ENCODE measurements at regions not wholly inside any gene's neighbourhood (a gene's known extent, or its start where the extent isn't known, plus 50 kb on each side); places are given as distances from the start of the nearest gene placed in this dataset.

DNA sequence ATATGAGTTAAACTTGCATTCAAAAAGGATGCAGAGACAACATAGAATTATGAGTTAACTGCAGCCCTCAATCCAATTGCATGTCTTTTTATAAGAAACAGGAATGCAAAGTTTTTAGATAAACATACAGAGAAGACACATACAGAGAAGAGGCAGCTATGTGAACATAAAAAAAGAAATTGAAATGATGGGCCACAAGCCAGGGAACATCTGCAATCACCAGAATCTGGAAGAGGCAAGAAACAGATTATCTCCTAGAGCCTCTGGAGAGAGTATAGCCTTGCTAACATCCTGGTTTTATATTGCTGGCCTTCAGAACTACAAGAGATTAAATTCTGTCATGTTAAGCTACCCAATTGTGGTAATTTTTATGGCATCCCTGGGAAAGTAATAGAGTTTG is 257.2 kb upstream of the EYS start:
- DNase-seq = no peak
- in situ Hi-C loops (cut with MboI; ENCODE audit: low pct_unique_long_range_greater_than_20kb, low sequenced_read_pairs) = no loop called here

DNA sequence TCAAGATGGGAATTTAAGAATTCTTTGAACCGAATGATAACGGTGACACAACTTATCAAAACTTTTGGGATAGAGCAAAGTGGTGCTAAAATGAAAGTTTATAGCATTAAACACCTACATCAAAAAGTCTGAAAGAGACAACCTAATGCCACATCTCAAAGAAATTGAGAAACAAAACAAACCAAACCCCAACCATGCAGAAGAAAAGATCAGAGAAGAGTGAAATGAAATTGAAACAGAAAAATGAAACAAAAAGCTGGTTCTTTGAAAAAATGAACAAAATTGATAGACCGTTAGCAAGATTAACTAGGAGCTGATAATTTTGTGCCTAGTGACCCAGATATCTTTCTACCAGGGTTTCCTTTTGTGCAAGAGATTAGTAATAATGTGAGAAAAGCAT is 248.0 kb upstream of the EYS start:
- in situ Hi-C loops (cut with MboI; ENCODE audit: low pct_unique_long_range_greater_than_20kb, low sequenced_read_pairs) = no loop called here
- DNase-seq = no peak

DNA sequence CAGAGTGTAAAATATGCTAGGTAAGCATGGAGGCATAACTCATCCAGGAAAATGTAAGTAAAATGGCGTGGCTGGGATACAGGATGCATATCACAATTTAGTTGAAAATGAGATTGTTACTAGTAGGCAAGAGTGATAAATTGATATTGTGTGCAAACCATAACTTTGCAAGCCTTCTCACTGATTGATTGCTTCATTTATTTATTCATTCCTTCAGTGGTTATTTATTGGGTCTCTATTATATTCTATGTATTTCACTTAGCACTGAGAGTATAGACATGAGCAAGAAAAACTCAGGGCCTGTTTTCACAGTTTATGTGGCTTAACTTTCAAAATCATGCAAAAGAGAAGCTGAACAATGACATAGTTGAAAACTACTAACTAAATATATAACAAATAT is 241.0 kb upstream of the EYS start:
- in situ Hi-C loops (cut with MboI; ENCODE audit: low pct_unique_long_range_greater_than_20kb, low sequenced_read_pairs) = no loop called here
- no peak for DNase-seq

DNA sequence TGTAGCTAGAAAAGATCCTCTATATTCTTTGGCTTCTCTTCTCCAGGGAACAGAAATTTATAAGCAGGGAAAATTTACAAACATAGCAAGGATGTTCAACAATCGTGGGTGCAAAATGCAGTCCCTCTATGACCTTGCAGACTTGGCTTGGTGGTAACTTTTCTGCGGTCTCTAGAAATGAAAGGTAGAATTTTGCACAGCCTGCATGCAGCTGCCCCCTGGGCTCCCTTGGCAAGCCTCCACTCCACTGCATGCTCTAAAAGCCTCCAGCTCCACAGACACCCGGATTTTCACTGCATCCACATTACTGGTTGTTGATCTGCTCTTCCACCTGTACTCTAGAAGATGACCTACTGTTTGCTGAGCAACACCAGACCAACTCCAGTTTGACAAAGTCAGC is 236.5 kb upstream of the EYS start:
- in situ Hi-C loops (cut with MboI; ENCODE audit: low pct_unique_long_range_greater_than_20kb, low sequenced_read_pairs) = no loop called here
- DNase-seq = no peak

DNA sequence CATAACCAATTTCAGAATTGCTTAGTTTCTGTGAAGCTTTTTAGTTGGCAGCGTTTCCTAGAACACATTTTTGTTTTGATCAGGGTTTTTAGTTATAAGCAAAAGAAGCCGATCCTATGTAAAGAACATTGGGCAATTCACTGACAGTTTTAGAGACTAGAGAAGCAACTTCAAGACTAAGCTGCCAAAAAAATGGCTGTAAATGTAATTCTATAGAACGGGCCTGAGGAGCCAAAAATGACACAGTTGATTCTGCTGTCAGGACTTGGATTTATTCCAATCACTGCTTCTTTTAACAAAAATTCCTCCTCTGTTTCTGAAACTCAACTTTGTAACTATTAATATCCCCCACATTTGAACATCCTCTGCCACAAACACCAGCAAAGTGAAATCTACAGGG is 236.0 kb upstream of the EYS start:
- in situ Hi-C loops (cut with MboI; ENCODE audit: low pct_unique_long_range_greater_than_20kb, low sequenced_read_pairs) = no loop called here
- DNase-seq = no peak

GRCh38 chr6:65938000-65938399 is 231.0 kb upstream of the EYS start:
- in situ Hi-C loops (cut with MboI; ENCODE audit: low pct_unique_long_range_greater_than_20kb, low sequenced_read_pairs) = no loop called here
- no peak for DNase-seq

GRCh38 chr6:65935412-65935811 is 228.4 kb upstream of the EYS start:
- DNase-seq = no peak
- in situ Hi-C loops (cut with MboI; ENCODE audit: low pct_unique_long_range_greater_than_20kb, low sequenced_read_pairs) = no loop called here

DNA sequence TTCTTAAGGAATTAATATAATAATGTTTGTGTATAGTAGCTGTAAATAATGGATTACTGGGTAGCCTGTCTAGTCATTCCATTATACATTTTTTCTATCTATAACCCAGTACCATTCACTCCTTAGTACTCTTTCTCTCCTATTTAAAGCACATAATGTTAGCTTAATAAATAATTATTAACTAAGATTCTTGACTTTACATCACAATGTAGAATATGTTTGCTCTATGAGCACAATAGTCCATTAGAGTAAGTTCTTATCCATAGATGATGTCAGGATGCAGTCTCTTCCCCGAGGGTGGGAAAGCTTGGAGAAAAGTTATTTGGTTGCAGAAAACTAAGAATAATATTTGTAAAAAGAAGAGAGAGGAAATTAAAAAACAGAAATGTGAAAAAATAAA is 226.4 kb upstream of the EYS start:
- DNase-seq = no peak
- in situ Hi-C loops (cut with MboI; ENCODE audit: low pct_unique_long_range_greater_than_20kb, low sequenced_read_pairs) = no loop called here

GRCh38 chr6:65927141-65927540 is 220.1 kb upstream of the EYS start:
- in situ Hi-C loops (cut with MboI; ENCODE audit: low pct_unique_long_range_greater_than_20kb, low sequenced_read_pairs) = no loop called here
- DNase-seq = no peak

DNA sequence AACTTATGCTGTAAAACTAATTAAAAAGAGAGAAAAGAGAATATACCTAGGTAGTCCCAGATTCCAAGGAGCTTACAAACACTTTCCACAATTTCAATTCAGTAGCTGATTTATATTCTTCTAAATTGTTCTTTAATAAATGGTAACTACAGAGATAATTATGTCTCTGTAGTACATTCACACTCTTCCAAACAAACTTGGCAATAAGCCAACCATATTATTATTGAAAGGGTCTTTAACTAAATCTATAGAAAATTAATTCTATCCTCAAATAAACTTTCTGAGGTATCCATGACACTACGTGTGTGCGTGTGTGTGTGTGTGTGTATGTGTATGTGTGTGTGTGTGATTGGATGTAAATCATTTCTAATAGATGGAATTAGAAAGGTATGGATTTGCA is 217.4 kb upstream of the EYS start:
- DNase-seq = no peak
- in situ Hi-C loops (cut with MboI; ENCODE audit: low pct_unique_long_range_greater_than_20kb, low sequenced_read_pairs) = no loop called here

DNA sequence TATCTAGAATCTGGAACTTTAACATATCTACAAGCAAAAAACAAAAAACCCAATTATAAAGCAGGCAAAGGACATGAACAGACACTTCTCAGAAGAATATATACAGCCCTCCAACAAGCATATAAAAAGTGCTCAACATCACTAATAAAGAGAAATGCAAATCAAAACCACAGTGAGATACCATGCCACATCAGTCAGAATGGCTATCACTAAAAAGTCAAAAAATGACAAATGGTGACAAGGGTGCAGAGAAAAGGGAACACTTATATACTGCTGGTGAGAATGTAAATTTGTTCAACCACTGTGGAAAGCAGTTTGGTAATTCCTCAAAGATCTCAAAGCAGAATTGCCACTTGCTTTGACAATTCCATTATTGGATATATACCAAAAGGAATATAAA is 215.0 kb upstream of the EYS start:
- in situ Hi-C loops (cut with MboI; ENCODE audit: low pct_unique_long_range_greater_than_20kb, low sequenced_read_pairs) = no loop called here
- no peak for DNase-seq

- no peak for DNase-seq
- in situ Hi-C loops (cut with MboI; ENCODE audit: low pct_unique_long_range_greater_than_20kb, low sequenced_read_pairs) = no loop called here
Observed at GRCh38 chr6:65908065-65908464, 201.0 kb upstream of the EYS start.

DNA sequence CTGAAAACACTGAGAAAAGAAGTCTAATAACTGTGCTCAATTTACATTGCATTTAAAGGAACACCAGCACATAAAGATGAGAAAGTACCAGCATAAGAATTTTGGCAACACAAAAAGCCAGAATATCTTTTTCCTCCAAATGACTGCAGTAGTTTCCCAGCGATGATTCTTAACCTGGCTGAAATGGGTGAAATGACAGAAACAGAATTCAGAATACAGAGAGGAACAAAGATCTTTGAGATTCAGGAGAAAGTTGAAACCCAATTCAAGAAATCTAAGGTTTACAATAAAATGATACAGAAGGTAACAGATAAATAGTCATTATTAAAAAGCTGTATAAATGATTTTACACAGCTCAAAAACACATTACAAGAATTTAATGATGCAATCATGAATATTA is 197.0 kb upstream of the EYS start:
- in situ Hi-C loops (cut with MboI; ENCODE audit: low pct_unique_long_range_greater_than_20kb, low sequenced_read_pairs) = no loop called here
- no peak for DNase-seq

GRCh38 chr6:65900928-65901327 is 193.9 kb upstream of the EYS start:
- no peak for DNase-seq
- in situ Hi-C loops (cut with MboI; ENCODE audit: low pct_unique_long_range_greater_than_20kb, low sequenced_read_pairs) = no loop called here

GRCh38 chr6:65896140-65896539 is 189.1 kb upstream of the EYS start:
- DNase-seq = no peak
- in situ Hi-C loops (cut with MboI; ENCODE audit: low pct_unique_long_range_greater_than_20kb, low sequenced_read_pairs) = no loop called here

DNA sequence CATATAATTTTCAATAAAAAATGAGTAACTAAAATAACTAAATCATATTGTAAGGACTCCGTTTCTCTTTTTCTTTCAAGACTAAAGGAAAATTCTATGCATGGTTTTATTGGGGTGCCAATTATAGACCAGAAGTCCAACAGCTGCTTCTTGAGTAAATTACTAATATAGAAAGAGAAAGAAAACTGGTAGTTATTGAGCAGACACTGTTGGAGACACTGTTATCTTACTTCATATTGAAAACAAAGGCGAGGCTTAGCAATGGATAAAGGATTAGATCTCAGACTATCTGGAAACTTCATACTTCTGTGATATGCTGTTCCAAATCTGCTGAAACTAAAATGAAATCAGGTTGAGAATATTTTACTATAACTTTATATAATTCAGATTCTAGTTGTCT is 169.6 kb upstream of the EYS start:
- in situ Hi-C loops (cut with MboI; ENCODE audit: low pct_unique_long_range_greater_than_20kb, low sequenced_read_pairs) = no loop called here
- no peak for DNase-seq

DNA sequence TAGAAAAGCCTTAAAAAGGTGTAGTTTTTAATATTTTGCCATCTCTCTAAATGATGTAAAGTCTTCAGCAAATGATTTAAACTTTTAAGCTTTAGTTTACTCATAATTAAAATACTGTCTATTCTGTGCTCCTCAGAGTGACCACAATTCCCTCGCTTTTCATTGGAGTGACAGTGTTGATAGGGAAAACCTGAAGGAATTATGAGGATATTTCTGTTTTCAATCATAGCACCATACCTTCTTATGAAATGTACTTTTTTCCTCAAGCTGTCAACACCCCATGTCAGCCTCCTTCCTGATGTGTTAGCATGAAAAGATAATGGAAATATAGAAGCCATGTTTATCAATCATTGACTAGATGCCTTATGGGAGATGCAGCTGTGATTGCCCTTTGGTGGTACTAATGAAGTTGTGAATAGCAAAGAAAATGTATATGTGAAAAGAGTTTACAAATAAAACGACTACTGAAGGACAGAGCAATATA is 145.4 kb upstream of the EYS start:
- no peak for DNase-seq

DNA sequence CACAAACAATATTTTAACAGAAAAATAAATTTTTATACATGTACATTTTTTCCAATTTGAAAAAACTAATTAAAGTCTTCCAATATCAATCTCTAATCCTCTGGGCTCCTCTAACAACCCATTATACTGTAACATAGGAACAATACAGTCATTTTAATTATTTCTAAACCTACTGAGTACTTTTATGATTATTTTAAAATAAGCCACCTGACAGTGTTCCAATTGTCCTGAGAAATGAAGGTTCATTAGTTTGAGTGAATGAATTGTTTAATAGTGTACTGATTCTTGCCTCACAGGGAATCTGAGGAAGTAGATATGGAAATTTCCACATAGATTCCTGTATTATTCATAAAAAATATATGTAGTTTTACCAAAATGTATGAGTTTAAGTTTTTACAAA is 123.1 kb upstream of the EYS start:
- DNase-seq = no peak
- in situ Hi-C loops (cut with MboI; ENCODE audit: low pct_unique_long_range_greater_than_20kb, low sequenced_read_pairs) = no loop called here

More for the DNA sequence above, 145.4 kb upstream of the EYS start:
- in situ Hi-C loops (cut with MboI; ENCODE audit: low pct_unique_long_range_greater_than_20kb, low sequenced_read_pairs) = no loop called here

DNA sequence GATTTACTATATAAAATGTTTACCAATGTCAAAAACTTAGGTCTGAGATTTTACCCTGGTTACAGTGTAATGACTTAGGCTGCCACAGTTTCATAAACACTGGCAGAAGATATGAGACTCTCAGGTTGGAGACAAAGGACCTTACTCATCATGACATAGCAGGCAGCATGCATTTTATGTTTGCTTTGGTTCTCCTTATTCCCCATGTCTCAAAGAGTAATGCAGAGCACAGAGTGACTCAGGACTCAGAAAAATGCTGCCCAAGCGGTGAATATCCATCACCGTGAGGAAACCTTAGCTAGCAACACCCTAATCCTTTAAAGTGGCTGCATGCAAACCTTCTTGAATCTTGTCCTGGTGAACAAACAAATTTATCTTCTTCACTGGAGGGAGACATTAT is 112.1 kb upstream of the EYS start:
- in situ Hi-C loops (cut with MboI; ENCODE audit: low pct_unique_long_range_greater_than_20kb, low sequenced_read_pairs) = no loop called here
- DNase-seq = no peak

- in situ Hi-C loops (cut with MboI; ENCODE audit: low pct_unique_long_range_greater_than_20kb, low sequenced_read_pairs) = no loop called here
Observed at GRCh38 chr6:65818576-65818975, 111.5 kb upstream of the EYS start.

DNA sequence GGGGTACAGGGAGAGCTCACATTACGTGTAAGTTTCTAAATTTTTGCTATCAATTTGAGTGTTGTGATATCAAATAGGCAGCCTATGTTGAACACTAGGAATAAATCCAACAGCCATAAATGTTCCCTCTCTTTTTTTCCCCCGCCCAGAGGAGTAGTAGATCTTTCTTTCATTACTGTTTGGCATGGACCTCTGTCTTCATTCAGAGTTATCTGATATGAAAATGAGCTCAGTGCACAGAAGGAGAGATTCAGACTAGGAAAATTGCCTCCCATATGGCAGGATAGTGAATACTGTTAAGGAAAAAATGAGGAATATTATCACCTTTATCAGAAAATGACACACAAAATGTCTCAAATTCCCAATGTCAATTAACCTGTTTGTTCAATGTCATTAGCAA is 110.0 kb upstream of the EYS start:
- no peak for DNase-seq
- in situ Hi-C loops (cut with MboI; ENCODE audit: low pct_unique_long_range_greater_than_20kb, low sequenced_read_pairs) = no loop called here

More at GRCh38 chr6:65818576-65818975, 111.5 kb upstream of the EYS start:
- no peak for DNase-seq

GRCh38 chr6:65814071-65814470 is 107.0 kb upstream of the EYS start:
- in situ Hi-C loops (cut with MboI; ENCODE audit: low pct_unique_long_range_greater_than_20kb, low sequenced_read_pairs) = no loop called here
- no peak for DNase-seq
